Activated CD8-positive, alpha-beta memory T cell treated with anti-CD3 and anti-CD28 coated beads, Interleukin-2, amount 50 U/mL, for 24 hours (primary cell): ENCODE measurements at regions not wholly inside any gene's neighbourhood (a gene's known extent, or its start where the extent isn't known, plus 50 kb on each side); places are given as distances from the start of the nearest gene placed in this dataset.
"Not testable (repeated sequence)": the region's sequence is repeated elsewhere in the genome, so short reads cannot be mapped to it uniquely, and the experiment has no call there.

ENCODE experiments used
- DNase-seq: peaks from one replicate; pipeline ENCODE4 v3.0.0-alpha.2; 2020; ENCODE audit errors: extremely low read depth

- DNase-seq = no peak
Observed at GRCh38 chr9:90457386-90458190, 185.0 kb downstream of the DIRAS2 start.

DNA sequence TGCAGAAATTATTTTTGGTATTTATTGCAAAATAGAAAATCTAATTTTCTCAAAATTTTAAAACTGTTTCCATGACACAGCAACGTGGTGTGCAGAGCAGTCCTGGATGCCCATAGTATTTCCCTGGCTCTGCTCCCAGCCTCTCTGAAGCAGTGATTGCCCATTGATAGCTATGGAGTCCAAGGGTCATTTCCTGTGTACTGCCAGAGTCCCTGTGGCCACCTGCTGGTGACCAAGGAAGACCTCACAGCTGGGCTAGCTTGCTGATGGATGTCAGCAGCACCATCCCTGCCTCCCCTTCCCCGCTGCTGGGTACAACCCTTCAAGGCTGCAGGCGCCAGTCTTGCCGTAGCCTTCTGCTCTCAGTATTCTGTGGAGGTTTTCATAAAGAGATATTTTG is 184.1 kb downstream of the DIRAS2 start:
- no peak for DNase-seq

- no peak for DNase-seq
Observed at GRCh38 chr9:90459321-90459720, 183.3 kb downstream of the DIRAS2 start.

- no peak for DNase-seq
Observed at GRCh38 chr9:90460220-90460619, 182.4 kb downstream of the DIRAS2 start.

- no peak for DNase-seq
Observed at GRCh38 chr9:90464978-90465377, 177.6 kb downstream of the DIRAS2 start.

- no peak for DNase-seq
Observed at GRCh38 chr9:90466441-90466840, 176.2 kb downstream of the DIRAS2 start.

DNA sequence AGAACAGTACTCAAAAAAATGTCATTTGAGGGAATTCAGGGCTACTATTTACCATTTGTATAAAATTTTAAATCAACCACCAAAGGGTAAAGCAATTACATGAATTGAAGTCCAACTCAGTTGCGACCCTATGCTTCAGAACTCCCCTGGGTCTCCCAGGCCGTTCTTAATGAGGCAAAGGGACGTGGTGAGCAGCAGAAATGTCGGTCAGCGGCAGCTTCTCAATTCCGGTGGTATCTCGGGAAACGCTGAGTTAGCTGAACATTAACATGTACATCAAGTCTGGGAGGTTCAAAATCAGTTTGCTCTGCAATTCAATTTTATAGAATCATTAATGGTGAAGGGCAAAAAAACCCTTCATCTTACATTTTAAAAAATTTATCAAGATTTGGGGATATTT is 173.2 kb downstream of the DIRAS2 start:
- no peak for DNase-seq

DNA sequence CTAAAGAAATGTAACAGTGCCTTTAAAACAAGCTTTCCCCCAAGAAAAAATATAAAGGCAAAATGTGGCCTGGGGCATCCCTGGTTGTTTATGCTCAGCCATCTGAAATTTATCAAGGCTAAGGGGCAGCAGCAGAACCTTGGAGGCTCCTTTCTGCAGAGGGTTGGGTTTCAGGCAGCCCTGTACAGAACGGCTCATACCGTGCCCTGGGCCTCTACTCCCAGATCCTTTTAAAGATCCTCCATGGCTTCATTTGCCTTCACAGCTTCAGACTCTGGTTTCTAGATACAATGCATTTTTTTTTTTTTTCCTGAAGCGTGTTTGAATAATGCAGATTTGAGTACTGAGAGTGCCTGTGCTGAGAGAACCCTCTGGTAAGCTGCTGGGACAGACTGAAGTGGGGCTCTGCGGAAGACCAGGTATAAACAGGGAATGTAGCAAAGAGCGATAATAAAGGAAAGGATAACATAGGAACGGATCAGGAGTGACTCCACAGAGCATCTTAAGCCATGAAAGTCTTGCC is 172.7 kb downstream of the DIRAS2 start:
- no peak for DNase-seq

DNA sequence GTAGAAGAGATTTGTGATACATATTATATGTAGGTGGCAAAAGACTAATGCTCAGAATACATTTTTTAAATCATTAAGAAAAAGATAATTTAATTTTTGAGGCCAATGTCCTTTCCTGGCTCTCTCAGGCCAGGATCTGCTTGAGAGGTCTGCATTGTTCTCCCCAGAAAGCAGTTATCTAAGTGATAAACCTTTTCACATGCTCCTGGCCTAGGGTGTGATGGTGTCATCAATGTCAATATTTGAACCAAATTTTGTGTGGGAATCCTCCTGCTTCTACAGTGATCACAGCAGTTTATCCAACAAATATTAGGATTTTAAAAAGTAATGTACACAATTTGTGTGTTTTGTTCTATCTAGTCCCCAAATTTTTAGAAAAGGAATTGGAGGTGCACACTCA is 166.6 kb downstream of the DIRAS2 start:
- no peak for DNase-seq

DNA sequence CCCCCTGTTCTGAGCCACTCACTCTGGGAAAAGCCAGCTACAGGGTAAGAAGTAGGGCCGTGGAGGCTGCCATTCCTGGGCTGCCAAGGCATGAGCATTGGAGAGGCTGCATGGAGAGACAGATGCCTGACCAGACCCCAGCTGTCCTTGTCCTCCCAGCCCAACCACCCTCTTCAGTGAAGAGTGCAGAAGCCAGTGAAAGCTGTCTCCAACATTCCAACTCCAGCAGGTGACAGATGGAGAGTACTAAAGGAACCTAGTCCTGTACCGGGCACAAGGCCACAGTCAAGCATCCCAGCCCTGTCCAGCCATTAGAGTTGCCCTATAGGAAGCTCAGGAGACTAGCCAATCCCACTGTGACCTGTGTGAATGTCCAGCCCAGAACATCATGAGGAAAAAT is 165.1 kb downstream of the DIRAS2 start:
- DNase-seq = no peak

- no peak for DNase-seq
Observed at GRCh38 chr9:90478821-90479220, 163.8 kb downstream of the DIRAS2 start.

DNA sequence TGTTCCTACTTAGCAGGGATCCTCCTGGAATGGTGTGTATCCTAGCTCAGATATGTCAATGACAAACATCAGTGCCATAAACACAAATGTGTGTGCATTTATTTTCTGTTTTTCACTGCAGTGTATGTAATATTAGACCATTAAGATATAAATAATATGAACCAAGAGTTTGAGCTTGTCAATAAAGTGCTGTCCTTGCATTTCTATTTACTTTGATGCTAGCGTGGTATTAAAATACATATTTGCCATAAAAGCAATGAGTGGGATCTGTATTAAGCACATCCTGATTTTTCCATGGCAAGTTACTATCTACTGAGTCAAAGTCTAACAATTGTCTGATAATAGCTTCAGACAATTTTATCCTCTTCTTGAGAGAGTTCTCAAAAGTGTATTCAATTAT is 157.6 kb downstream of the DIRAS2 start:
- no peak for DNase-seq

- DNase-seq = no peak
Observed at GRCh38 chr9:90489066-90489465, 153.6 kb downstream of the DIRAS2 start.

DNA sequence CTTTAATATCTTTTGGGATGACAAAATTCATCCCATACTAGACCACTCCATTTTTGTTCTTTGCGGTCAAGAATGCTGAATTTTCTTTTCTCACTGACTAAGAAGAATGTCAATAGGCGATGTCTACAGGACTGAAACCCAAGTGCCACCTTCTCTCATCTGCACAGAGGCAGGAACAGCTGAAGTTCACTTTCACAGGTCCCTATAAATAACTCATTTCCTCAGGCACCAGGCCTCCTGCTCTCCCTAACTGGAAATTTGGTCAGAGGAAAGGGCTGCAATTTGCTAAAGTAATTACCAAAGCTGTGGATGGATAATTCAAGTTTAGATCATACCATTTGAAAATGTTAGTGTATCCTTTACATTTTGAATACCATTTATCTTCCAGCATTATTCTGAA is 142.9 kb downstream of the DIRAS2 start:
- no peak for DNase-seq

DNA sequence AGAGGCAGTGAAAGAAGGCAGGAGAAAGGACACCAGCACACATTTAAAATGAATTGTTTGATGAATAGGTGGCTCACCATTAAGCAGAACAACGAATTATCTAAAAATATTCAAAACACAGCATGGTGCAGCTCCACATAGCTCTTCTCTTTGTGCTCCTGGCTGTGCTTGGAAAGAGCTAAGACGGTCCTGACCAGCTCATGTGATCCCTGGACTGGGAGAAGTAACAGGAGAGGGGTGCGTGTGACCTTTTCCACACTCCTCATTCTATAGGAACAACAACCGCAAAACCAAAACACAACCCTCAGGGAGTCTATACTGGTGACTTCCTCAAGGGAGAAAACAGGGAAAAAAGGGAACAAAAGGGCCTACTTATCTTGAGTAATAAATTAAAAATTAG is 140.5 kb downstream of the DIRAS2 start:
- DNase-seq = no peak

GRCh38 chr9:90504486-90504885 is 138.1 kb downstream of the DIRAS2 start:
- no peak for DNase-seq

DNA sequence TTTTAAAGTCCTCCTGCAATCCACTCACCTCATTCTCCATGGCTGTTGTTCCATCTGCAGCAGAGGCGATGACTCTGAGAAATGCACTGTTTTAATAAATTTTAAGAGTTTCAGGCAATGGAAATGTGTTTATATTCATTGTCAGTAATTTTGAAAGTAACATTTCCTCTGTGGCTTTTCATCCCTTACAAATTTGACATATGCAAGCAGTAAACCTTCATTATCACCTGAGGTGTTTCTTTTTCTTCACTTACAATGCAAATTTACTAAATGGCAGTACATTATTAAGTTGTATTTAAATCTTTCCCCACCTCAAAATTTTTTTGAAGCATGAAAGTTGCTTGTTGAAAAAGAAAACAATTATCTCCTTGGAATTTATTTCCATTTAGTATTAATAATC is 136.9 kb downstream of the DIRAS2 start:
- DNase-seq = no peak

DNA sequence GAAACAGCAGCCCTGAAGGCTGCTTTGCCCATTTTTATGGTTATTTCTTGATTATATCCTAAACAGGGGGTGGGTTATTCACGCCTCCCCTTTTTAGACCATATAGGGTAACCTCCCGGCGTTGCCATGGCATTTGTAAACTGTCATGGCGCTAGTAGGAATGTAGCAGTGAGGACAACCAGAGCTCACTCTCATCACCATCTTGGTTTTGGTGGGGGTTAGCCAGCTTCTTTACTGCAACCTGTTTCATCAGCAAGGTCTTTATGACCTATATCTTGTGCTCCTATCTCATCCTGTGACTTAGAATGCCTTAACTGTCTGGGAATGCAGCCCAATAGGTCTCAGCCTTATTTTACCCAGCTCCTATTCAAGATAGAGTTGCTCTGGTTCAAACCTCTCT is 136.2 kb downstream of the DIRAS2 start:
- not testable (repeated sequence) for DNase-seq

- no peak for DNase-seq
Observed at GRCh38 chr9:90507621-90508020, 135.0 kb downstream of the DIRAS2 start.

- DNase-seq = no peak
Observed at GRCh38 chr9:90508940-90509339, 133.7 kb downstream of the DIRAS2 start.

DNA sequence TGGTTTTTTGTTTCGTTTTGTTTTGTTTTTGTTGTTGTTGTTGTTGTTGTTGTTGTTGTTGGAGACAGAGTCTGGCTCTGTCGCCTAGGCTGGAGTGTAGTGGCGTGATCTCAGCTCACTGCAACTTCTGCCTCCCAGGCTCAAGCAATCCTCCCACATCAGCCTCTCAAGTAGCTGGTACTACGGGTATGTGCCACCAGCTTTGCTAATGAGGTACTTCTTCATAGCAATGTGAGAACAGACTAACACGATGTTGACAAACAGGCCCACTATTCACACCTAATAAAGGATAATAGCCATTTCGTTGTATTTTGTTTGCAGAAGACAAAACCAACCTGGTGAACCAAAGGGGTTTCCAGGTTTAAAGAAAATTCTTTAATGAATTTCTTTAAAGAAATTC is 130.9 kb downstream of the DIRAS2 start:
- DNase-seq = no peak

GRCh38 chr9:90514877-90515276 is 127.7 kb downstream of the DIRAS2 start:
- no peak for DNase-seq

DNA sequence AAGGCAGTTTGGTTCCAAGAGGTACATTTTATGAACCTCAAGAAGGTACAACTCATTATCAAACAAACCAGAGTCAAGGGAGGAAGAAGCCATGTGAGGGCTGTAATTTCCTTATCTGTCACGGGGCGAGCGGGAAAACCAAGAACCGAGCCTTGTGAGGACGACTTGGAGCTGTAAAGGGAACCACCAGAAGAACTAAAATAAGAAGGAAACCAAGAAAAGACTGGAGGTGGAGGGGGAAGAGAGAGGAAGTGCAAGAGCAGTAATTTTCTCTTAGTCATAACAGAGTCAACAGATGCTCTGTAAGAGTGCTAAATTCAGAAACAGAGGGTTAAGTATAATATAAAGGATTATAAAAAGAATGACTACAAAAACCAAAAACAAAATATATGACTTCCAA is 127.1 kb downstream of the DIRAS2 start:
- DNase-seq = no peak

DNA sequence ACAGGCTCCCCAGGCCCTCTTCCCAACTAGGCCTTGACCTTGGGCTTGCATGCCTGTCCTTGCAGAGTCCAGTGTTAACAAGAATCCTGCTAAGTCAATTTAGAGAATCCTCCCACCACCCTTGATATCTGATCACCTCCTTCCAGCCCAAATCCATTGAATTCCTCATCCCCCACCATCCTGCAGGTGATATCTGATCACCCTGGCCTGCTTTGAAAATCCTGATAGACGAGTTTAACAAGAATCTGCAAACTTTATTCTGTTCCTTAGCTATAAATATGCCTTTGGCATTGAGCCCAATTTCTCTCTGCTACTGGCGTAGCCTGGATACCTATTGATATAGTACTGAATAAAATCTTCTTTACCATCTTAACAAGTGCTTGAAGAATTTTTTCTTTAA is 125.5 kb downstream of the DIRAS2 start:
- DNase-seq = no peak
